MM.1S (cell line): ENCODE measurements at regions not wholly inside any gene's neighbourhood (a gene's known extent, or its start where the extent isn't known, plus 50 kb on each side); places are given as distances from the start of the nearest gene placed in this dataset.

ENCODE experiments used
- CTCF ChIP-seq: fragments of 300-600 bp; sonication (generic); IDR thresholded peaks from 2 replicates; pipeline ENCODE4 v1.5.1; 2016; ENCODE audit warnings: antibody characterized with exemption, low read length, mixed read lengths
- EZH2 ChIP-seq: fragments of 300-600 bp; sonication (generic); optimal IDR thresholded peaks from 2 replicates; pipeline ENCODE3; 2017; ENCODE audit warnings: low read depth, mild to moderate bottlenecking, antibody characterized with exemption, low read length, mixed read lengths
- EZH2phosphoT487 ChIP-seq: fragments of 300-600 bp; sonication (generic); IDR thresholded peaks from 2 replicates; pipeline ENCODE4 v1.6.1; 2018; ENCODE audit warnings: antibody characterized with exemption, low read length

GRCh38 chr1:95863086-95863485 is 629.1 kb downstream of the RWDD3 start:
- TF ChIP-seq CTCF = no peak
- TF ChIP-seq EZH2 = no peak
- TF ChIP-seq EZH2phosphoT487 = no peak
